HepG2 (cell line): ENCODE measurements at regions not wholly inside any gene's neighbourhood (a gene's known extent, or its start where the extent isn't known, plus 50 kb on each side); places are given as distances from the start of the nearest gene placed in this dataset.

Source experiments
- ATAC-seq: fragments of 200-7000 bp; cut with Tn5 transposase; 3 replicates; pipeline ENCODE4 v1.9.1; 2020; ENCODE audit warnings: mild to moderate bottlenecking, moderate library complexity
- BruUV-seq: library from RNA; stranded (reverse); fragments of 400-500 nt; replicated peaks from 2 replicates; lab custom pipeline; 2021; lab: Mats Ljungman, UMichigan
- CTCF ChIA-PET: fragments of 300-600 bp; formaldehyde crosslinking; extraction: SDS; loops from one replicate; lab custom pipeline; 2021; ENCODE audit warnings: low total read pairs, inconsistent platforms, low intra/inter-chr PET ratio; lab: Yijun Ruan, JAX
- POLR2A ChIA-PET: fragments of 350-600 bp; sonication (Branson Sonifier 250); formaldehyde crosslinking; loops from one replicate; lab custom pipeline; 2020; ENCODE audit warnings: antibody characterized with exemption, inconsistent platforms; lab: Yijun Ruan, JAX
- DNase-seq: peaks from one replicate; pipeline ENCODE4 v3.0.0-alpha.2; 2015; ENCODE audit warnings: low spot score
- FAIRE-seq: peaks from 3 replicates; lab custom pipeline; 2011; peaks lifted over from hg19 to GRCh38; lab: Jason Lieb, UNC
- H2AFZ ChIP-seq: one replicate; pipeline ENCODE4 v1.6.1; 2011; ENCODE audit warnings: low read length, inconsistent platforms
- H3K27ac ChIP-seq: fragments of 300-600 bp; 3 replicates; pipeline ENCODE4 v1.8.0; 2011; ENCODE audit warnings: mixed run types, mild to moderate bottlenecking, mixed read lengths, low read length, inconsistent platforms; ENCODE audit not compliant: insufficient read depth; ENCODE audit errors: extremely low read length
- H3K27me3 ChIP-seq, 2 experiments: fragments of 200-600 bp in 1 of 2; 2 replicates in 1 of 2; 3 replicates in 1 of 2; pipeline versions ENCODE4 v1.6.0 to v1.8.0; 2011; ENCODE audit warnings: low read length in 2 of 2, mild to moderate bottlenecking in 2 of 2, moderate library complexity in 2 of 2, inconsistent platforms in 1 of 2; ENCODE audit not compliant: insufficient read depth in 2 of 2, control insufficient read depth in 1 of 2
- H3K36me3 ChIP-seq, 2 experiments: fragments of 200-600 bp in 1 of 2; replicated peaks in 1 of 2; 2 replicates in 1 of 2; 3 replicates in 1 of 2; pipeline versions ENCODE4 v1.5.1 to v1.8.0; 2011; ENCODE audit warnings: low read length in 2 of 2, inconsistent platforms in 1 of 2; ENCODE audit not compliant: insufficient read depth in 2 of 2, control insufficient read depth in 1 of 2
- H3K4me1 ChIP-seq: 2 replicates; pipeline ENCODE4 v1.5.1; 2012; ENCODE audit warnings: low read length, inconsistent platforms; ENCODE audit not compliant: insufficient read depth
- H3K4me2 ChIP-seq: 2 replicates; pipeline ENCODE4 v1.6.0; 2011; ENCODE audit warnings: low read depth, low read length, inconsistent platforms
- H3K4me3 ChIP-seq, 3 experiments: fragments of 200-600 bp in 1 of 3; sonication (generic), shearing (Covaris generic) in 1 of 3; replicated peaks in 1 of 3; 2 replicates each; pipeline ENCODE4 v1.5.1; 2011 to 2016; ENCODE audit warnings: low read length in 3 of 3, inconsistent platforms in 2 of 3, low read depth in 2 of 3, mild to moderate bottlenecking in 2 of 3, control low read depth in 1 of 3, mixed read lengths in 1 of 3; ENCODE audit not compliant: insufficient read depth in 1 of 3
- H3K79me2 ChIP-seq: one replicate; pipeline ENCODE4 v1.6.1; 2011; ENCODE audit warnings: low read length, inconsistent platforms; ENCODE audit not compliant: insufficient read depth
- H3K9ac ChIP-seq: 2 replicates; pipeline ENCODE4 v1.6.0; 2011; ENCODE audit warnings: mild to moderate bottlenecking, low read depth, low read length, inconsistent platforms; ENCODE audit not compliant: insufficient read depth
- H3K9me3 ChIP-seq: 2 replicates; pipeline ENCODE4 v1.5.1; 2012; ENCODE audit warnings: mild to moderate bottlenecking, low read length
- H4K20me1 ChIP-seq: 2 replicates; pipeline ENCODE4 v1.6.0; 2011; ENCODE audit warnings: inconsistent platforms, mild to moderate bottlenecking, low read length, moderate library complexity; ENCODE audit not compliant: insufficient read depth
- ATF7-NPFF ChIP-seq: sonication (generic); formaldehyde crosslinking; IDR thresholded peaks from 2 replicates; pipeline ENCODE4 v1.8.1; 2023; ENCODE audit warnings: mild to moderate bottlenecking, low read depth, missing genetic modification reagents, moderate library complexity
- FOXA3 ChIP-seq: IDR thresholded peaks from 2 replicates; pipeline ENCODE4 v1.6.1; 2016; ENCODE audit warnings: missing genetic modification reagents, missing compliant biosample characterization
- ZBTB34 ChIP-seq: sonication (generic); formaldehyde crosslinking; IDR thresholded peaks from 2 replicates; pipeline ENCODE4 v1.8.0; 2022; ENCODE audit warnings: mild to moderate bottlenecking, missing genetic modification reagents
- ZIK1 ChIP-seq: sonication (generic); formaldehyde crosslinking; IDR thresholded peaks from 2 replicates; pipeline ENCODE4 v1.5.0; 2020; ENCODE audit warnings: mild to moderate bottlenecking, low read depth, missing genetic modification reagents, borderline replicate concordance
- WGBS: methylation state at CpG from one replicate; pipeline ENCODE4 v1.1.6; 2017; ENCODE audit warnings: low lambda C conversion rate; 5-methylcytosine and 5-hydroxymethylcytosine counted together
- in situ Hi-C: cut with HindIII; loops from 2 replicates; pipeline ENCODE4 v1.10.0; 2017; ENCODE audit warnings: low pct_unique_long_range_greater_than_20kb; ENCODE audit not compliant: extremely low pct_ligation_motif_present
- intact Hi-C: fragments of 100-400 bp; cut with micrococcal nuclease; formaldehyde crosslinking; loops from one replicate; pipeline ENCODE4 v1.10.0; 2022; ENCODE audit not compliant: unreplicated experiment
- TF ChIP-seq, protein P1 (sequence below): sonication (generic); formaldehyde crosslinking; IDR thresholded peaks from 2 replicates; pipeline ENCODE4 v1.5.1; 2020; ENCODE audit warnings: mild to moderate bottlenecking, missing genetic modification reagents, borderline replicate concordance

- no peaks in the 10 kb centered on the region for H3K4me1 ChIP-seq
- no peak for FAIRE-seq
- no peak for ATAC-seq
- no peak overlapping the region for H3K4me2 ChIP-seq
- H3K9ac ChIP-seq: no peak overlapping the region
- no peak for TF ChIP-seq ATF7-NPFF (CRISPR knock-in tag)
- TF ChIP-seq FOXA3 (CRISPR knock-in tag): no peak
- TF ChIP-seq ZBTB34: no peak
- TF ChIP-seq, protein P1, sequence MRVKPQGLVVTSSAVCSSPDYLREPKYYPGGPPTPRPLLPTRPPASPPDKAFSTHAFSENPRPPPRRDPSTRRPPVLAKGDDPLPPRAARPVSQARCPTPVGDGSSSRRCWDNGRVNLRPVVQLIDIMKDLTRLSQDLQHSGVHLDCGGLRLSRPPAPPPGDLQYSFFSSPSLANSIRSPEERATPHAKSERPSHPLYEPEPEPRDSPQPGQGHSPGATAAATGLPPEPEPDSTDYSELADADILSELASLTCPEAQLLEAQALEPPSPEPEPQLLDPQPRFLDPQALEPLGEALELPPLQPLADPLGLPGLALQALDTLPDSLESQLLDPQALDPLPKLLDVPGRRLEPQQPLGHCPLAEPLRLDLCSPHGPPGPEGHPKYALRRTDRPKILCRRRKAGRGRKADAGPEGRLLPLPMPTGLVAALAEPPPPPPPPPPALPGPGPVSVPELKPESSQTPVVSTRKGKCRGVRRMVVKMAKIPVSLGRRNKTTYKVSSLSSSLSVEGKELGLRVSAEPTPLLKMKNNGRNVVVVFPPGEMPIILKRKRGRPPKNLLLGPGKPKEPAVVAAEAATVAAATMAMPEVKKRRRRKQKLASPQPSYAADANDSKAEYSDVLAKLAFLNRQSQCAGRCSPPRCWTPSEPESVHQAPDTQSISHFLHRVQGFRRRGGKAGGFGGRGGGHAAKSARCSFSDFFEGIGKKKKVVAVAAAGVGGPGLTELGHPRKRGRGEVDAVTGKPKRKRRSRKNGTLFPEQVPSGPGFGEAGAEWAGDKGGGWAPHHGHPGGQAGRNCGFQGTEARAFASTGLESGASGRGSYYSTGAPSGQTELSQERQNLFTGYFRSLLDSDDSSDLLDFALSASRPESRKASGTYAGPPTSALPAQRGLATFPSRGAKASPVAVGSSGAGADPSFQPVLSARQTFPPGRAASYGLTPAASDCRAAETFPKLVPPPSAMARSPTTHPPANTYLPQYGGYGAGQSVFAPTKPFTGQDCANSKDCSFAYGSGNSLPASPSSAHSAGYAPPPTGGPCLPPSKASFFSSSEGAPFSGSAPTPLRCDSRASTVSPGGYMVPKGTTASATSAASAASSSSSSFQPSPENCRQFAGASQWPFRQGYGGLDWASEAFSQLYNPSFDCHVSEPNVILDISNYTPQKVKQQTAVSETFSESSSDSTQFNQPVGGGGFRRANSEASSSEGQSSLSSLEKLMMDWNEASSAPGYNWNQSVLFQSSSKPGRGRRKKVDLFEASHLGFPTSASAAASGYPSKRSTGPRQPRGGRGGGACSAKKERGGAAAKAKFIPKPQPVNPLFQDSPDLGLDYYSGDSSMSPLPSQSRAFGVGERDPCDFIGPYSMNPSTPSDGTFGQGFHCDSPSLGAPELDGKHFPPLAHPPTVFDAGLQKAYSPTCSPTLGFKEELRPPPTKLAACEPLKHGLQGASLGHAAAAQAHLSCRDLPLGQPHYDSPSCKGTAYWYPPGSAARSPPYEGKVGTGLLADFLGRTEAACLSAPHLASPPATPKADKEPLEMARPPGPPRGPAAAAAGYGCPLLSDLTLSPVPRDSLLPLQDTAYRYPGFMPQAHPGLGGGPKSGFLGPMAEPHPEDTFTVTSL (CRISPR knock-in tag): no peak
- TF ChIP-seq ZIK1 (CRISPR knock-in tag): no peak
- H3K9me3 ChIP-seq: no peaks in the 10 kb centered on the region
- H3K79me2 ChIP-seq: no peaks in the 10 kb centered on the region
- H3K27ac ChIP-seq: no peak overlapping the region
- intact Hi-C loops: no loop called here
- H3K4me3 ChIP-seq: no peak overlapping the region
- CTCF ChIA-PET: no interaction called here
- no peak overlapping the region for H2AFZ ChIP-seq
- in situ Hi-C loops: no loop called here
- no peaks in the 10 kb centered on the region for H4K20me1 ChIP-seq
- POLR2A ChIA-PET: no interaction called here
- no TSS peak for BruUV-seq
- no peak for DNase-seq
- no peaks in the 10 kb centered on the region for H3K36me3 ChIP-seq
- H3K27me3 ChIP-seq: peaks cover 2 to 19% of the 10 kb centered on the region in 2 experiments
- WGBS: 26% methylated on average over 5 of the region's 5 CpGs
Observed at GRCh38 chr1:87176514-87176913, 152.2 kb upstream of the LMO4 start.
